DMS 273 treated with DMSO at 0.1 percent for 48 hours (cell line): ENCODE measurements at regions not wholly inside any gene's neighbourhood (a gene's known extent, or its start where the extent isn't known, plus 50 kb on each side); places are given as distances from the start of the nearest gene placed in this dataset.
A peak's percentile ranks its signal among the peaks of the same experiment; 100 is the strongest.

ENCODE experiments used
- DNase-seq: peaks from one replicate; lab custom pipeline; 2025; lab: John Stamatoyannopoulos, UW

GRCh38 chr10:31644931-31645633 is 283.5 kb downstream of the ARHGAP12 start:
- DNase-seq = no peak

GRCh38 chr10:31642281-31642680 is 286.4 kb downstream of the ARHGAP12 start:
- no peak for DNase-seq

GRCh38 chr10:31635415-31636065 is 293.1 kb downstream of the ARHGAP12 start:
- no peak for DNase-seq

- no peak for DNase-seq
Observed at GRCh38 chr10:31635009-31635408, 293.6 kb downstream of the ARHGAP12 start.

- DNase-seq = no peak
Observed at GRCh38 chr10:31630861-31631567, 297.6 kb downstream of the ARHGAP12 start.

GRCh38 chr10:31625566-31625965 is 303.1 kb downstream of the ARHGAP12 start:
- DNase-seq = no peak

- no peak for DNase-seq
Observed at GRCh38 chr10:31624611-31625010, 304.0 kb downstream of the ARHGAP12 start.

GRCh38 chr10:31623947-31624346 is 304.7 kb downstream of the ARHGAP12 start:
- no peak for DNase-seq

- DNase-seq = no peak
Observed at GRCh38 chr10:31623466-31623865, 304.4 kb downstream of the ZEB1 start.

- DNase-seq = peak; percentile 76
Observed at GRCh38 chr10:31622978-31623377, 304.0 kb downstream of the ZEB1 start.

GRCh38 chr10:31621733-31622132 is 302.7 kb downstream of the ZEB1 start:
- no peak for DNase-seq

GRCh38 chr10:31620226-31621151 is 301.5 kb downstream of the ZEB1 start:
- peak; percentile 27 for DNase-seq

- DNase-seq = no peak
Observed at GRCh38 chr10:31619531-31620061, 300.6 kb downstream of the ZEB1 start.

- peak; percentile 14 for DNase-seq
Observed at GRCh38 chr10:31618541-31619291, 299.7 kb downstream of the ZEB1 start.

GRCh38 chr10:31617757-31618156 is 298.7 kb downstream of the ZEB1 start:
- DNase-seq = no peak

GRCh38 chr10:31617133-31617532 is 298.1 kb downstream of the ZEB1 start:
- DNase-seq = no peak

- DNase-seq = no peak
Observed at GRCh38 chr10:31615129-31615528, 296.1 kb downstream of the ZEB1 start.

GRCh38 chr10:31614611-31615010 is 295.6 kb downstream of the ZEB1 start:
- DNase-seq = no peak

GRCh38 chr10:31612082-31612481 is 293.1 kb downstream of the ZEB1 start:
- DNase-seq = no peak

- DNase-seq = no peak
Observed at GRCh38 chr10:31611161-31611560, 292.1 kb downstream of the ZEB1 start.

- DNase-seq = no peak
Observed at GRCh38 chr10:31607481-31607880, 288.5 kb downstream of the ZEB1 start.
